Lung (tissue), 11 donors: ENCODE measurements at regions not wholly inside any gene's neighbourhood (a gene's known extent, or its start where the extent isn't known, plus 50 kb on each side); places are given as distances from the start of the nearest gene placed in this dataset.
A peak's percentile ranks its signal among the peaks of the same experiment; 100 is the strongest.

Experiments used
- ATAC-seq: fragments of 200-7000 bp; cut with Tn5 transposase; one replicate; pipeline ENCODE4 v1.9.1; 2020; ENCODE audit warnings: moderate number of reproducible peaks; ENCODE audit not compliant: insufficient read depth, low FRiP score
- DNase-seq, 3 donors: peaks; one replicate each; pipeline ENCODE4 v3.0.0-alpha.2; 2013 to 2017
- H3K27ac ChIP-seq, 2 donors: one replicate each; pipeline ENCODE4 v1.5.1; 2013; ENCODE audit warnings: mild to moderate bottlenecking in 2 of 2, moderate library complexity in 2 of 2, control low read depth in 1 of 2, inconsistent platforms in 1 of 2, low read depth in 1 of 2, low read length in 1 of 2
- H3K27me3 ChIP-seq, 3 donors: one replicate each; pipeline ENCODE4 v1.5.1; 2013; ENCODE audit warnings: low read length in 2 of 3; ENCODE audit not compliant: control insufficient read depth in 3 of 3, insufficient read depth in 3 of 3
- H3K36me3 ChIP-seq, 4 donors: one replicate each; pipeline ENCODE4 v1.5.1; 2013; ENCODE audit warnings: low read length in 4 of 4, mild to moderate bottlenecking in 1 of 4, moderate library complexity in 1 of 4; ENCODE audit not compliant: control insufficient read depth in 4 of 4, insufficient read depth in 4 of 4
- H3K4me1 ChIP-seq, 5 donors: one replicate each; pipeline ENCODE4 v1.5.1; 2013; ENCODE audit warnings: low read length in 5 of 5, mild to moderate bottlenecking in 2 of 5, moderate library complexity in 1 of 5; ENCODE audit not compliant: control insufficient read depth in 5 of 5, insufficient read depth in 5 of 5
- H3K4me3 ChIP-seq: one replicate; pipeline ENCODE4 v1.5.1; 2013; ENCODE audit warnings: mild to moderate bottlenecking, control low read depth, moderate library complexity
- H3K9ac ChIP-seq, 2 donors: one replicate each; pipeline ENCODE4 v1.5.1; 2013; ENCODE audit warnings: low read length in 2 of 2, control low read depth in 1 of 2; ENCODE audit not compliant: insufficient read depth in 1 of 2
- H3K9me3 ChIP-seq, 4 donors: one replicate each; pipeline ENCODE4 v1.5.1; 2013; ENCODE audit warnings: low read length in 3 of 4, mild to moderate bottlenecking in 1 of 4, moderate library complexity in 1 of 4; ENCODE audit not compliant: control insufficient read depth in 4 of 4, insufficient read depth in 3 of 4
- CTCF ChIP-seq: IDR thresholded peaks from 2 replicates; pipeline ENCODE4 v1.5.1; 2012; ENCODE audit warnings: mild to moderate bottlenecking; ENCODE audit errors: control extremely low read depth, extremely low read depth
- WGBS, 2 donors: extraction: QIAGEN DNeasy Blood & Tissue Kit; methylation state at CpG; one replicate each; pipeline ENCODE4 v1.1.7; 2013; 5-methylcytosine and 5-hydroxymethylcytosine counted together
- donor health status: control.
- donor health status: control.
- donor health status: Bipolar disorder and iron deficiency.
- donor health status: healthy.
- donor health status: DM: yes; HTN: yes; CAD: no.

- no peaks in the 10 kb centered on the region for H3K36me3 ChIP-seq
- H3K27ac ChIP-seq, result no peak overlapping the region
- no peak overlapping the region for H3K9ac ChIP-seq
- 64 to 82% methylated on average over 3 of the region's 3 CpGs for WGBS, 2 donors
- peaks cover 0 to 2% (median 0%) of the 10 kb centered on the region in 4 donors for H3K9me3 ChIP-seq
- no peak for ATAC-seq
- DNase-seq, result peak in 1 of 3 donors; percentile 19
- no peak overlapping the region for H3K4me3 ChIP-seq
- no peaks in the 10 kb centered on the region for H3K27me3 ChIP-seq
- TF ChIP-seq CTCF, result no peak
- H3K4me1 ChIP-seq, result no peaks in the 10 kb centered on the region
Observed at GRCh38 chr15:88376574-88377174, 90.5 kb downstream of the MRPL46 start.

- ATAC-seq, result no peak
- H3K27me3 ChIP-seq, result no peaks in the 10 kb centered on the region
- H3K4me3 ChIP-seq, result no peak overlapping the region
- H3K4me1 ChIP-seq, result no peaks in the 10 kb centered on the region
- no peak overlapping the region for H3K27ac ChIP-seq
- no peaks in the 10 kb centered on the region for H3K36me3 ChIP-seq
- DNase-seq, result no peak
- 33 to 40% methylated on average over 9 of the region's 9 CpGs for WGBS, 2 donors
- no peak for TF ChIP-seq CTCF
- peaks cover 0 to 2% (median 0%) of the 10 kb centered on the region in 4 donors for H3K9me3 ChIP-seq
- H3K9ac ChIP-seq, result no peak overlapping the region
Observed at GRCh38 chr15:88375234-88375927, 91.8 kb downstream of the MRPL46 start.

- Histone ChIP-seq H3K4me3 (no peak overlapping the region), H3K4me1 (no peaks in the 10 kb centered on the region), H3K27me3 (no peaks in the 10 kb centered on the region), H3K9ac (no peak overlapping the region), H3K9me3 (peaks cover 0 to 7% (median 0%) of the 10 kb centered on the region in 4 donors), H3K27ac (no peak overlapping the region), H3K36me3 (no peaks in the 10 kb centered on the region)
- TF ChIP-seq CTCF, result no peak
- ATAC-seq (no peak), DNase-seq (no peak)
- 71 to 81% methylated on average over 10 of the region's 10 CpGs for WGBS, 2 donors
Observed at GRCh38 chr15:88365124-88365523, 102.1 kb downstream of the MRPL46 start.
